HL-60 (cell line): ENCODE measurements at regions not wholly inside any gene's neighbourhood (a gene's known extent, or its start where the extent isn't known, plus 50 kb on each side); places are given as distances from the start of the nearest gene placed in this dataset.

Source experiments
- DNase-seq, 2 experiments: peaks; one replicate each; pipeline ENCODE4 v3.0.0-alpha.2; 2010 to 2020; ENCODE audit warnings: low read depth in 1 of 2, low spot score in 1 of 2
- H3K27ac ChIP-seq: fragments of 250-450 bp; sonication (Bioruptor Pico); replicated peaks from 2 replicates; pipeline ENCODE4 v1.5.1; 2020; ENCODE audit warnings: mild to moderate bottlenecking, moderate library complexity
- H3K27me3 ChIP-seq: fragments of 250-450 bp; sonication (Bioruptor Pico); 2 replicates; pipeline ENCODE4 v1.5.1; 2021; ENCODE audit warnings: mild to moderate bottlenecking, moderate library complexity; ENCODE audit not compliant: insufficient read depth, poor library complexity, severe bottlenecking
- H3K4me3 ChIP-seq: replicated peaks from 2 replicates; pipeline ENCODE4 v1.5.1; 2011; ENCODE audit warnings: mild to moderate bottlenecking, control low read depth, low read length; ENCODE audit not compliant: insufficient read depth
- GABPA ChIP-seq: IDR thresholded peaks from 2 replicates; pipeline ENCODE4 v1.6.1; 2012; ENCODE audit warnings: low read depth
- POLR2AphosphoS5 ChIP-seq: IDR thresholded peaks from 2 replicates; pipeline ENCODE4 v1.6.1; 2012; ENCODE audit warnings: low read depth
- SPI1 ChIP-seq: IDR thresholded peaks from 2 replicates; pipeline ENCODE4 v1.6.1; 2012; ENCODE audit warnings: low read depth, mild to moderate bottlenecking, borderline replicate concordance
- TF ChIP-seq, protein P1 (sequence below): IDR thresholded peaks from one replicate; pipeline ENCODE4 v1.5.1; 2011; ENCODE audit warnings: low read length, control low read depth, inconsistent platforms; ENCODE audit not compliant: insufficient read depth
- TF ChIP-seq, protein P2 (sequence below): IDR thresholded peaks from 2 replicates; pipeline ENCODE4 v1.6.1; 2012; ENCODE audit warnings: low read depth; ENCODE audit not compliant: insufficient replicate concordance

DNA sequence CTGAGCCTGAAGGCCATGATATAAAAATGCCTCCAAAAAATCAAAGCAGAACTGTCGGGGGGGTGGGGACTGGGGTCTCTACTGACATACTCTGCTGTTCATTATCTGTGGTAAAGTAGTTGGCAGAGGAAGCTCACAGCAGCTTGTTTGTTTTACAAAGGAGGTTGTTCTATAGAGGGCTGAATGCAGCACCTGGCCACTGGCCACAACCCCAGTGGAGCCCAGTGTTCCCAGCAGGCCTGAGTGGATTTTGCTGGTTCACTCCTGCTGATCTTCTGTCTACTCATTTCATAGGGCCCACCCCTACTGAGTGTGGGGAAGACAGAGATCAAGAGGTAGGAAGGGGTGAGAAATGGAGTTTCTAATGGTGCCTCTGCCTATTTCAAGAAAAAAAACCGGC is 125.5 kb downstream of the DIPK2A start:
- no peak overlapping the region for H3K4me3 ChIP-seq
- no peak overlapping the region for H3K27ac ChIP-seq
- H3K27me3 ChIP-seq = no peaks in the 10 kb centered on the region
- TF ChIP-seq, protein P1, sequence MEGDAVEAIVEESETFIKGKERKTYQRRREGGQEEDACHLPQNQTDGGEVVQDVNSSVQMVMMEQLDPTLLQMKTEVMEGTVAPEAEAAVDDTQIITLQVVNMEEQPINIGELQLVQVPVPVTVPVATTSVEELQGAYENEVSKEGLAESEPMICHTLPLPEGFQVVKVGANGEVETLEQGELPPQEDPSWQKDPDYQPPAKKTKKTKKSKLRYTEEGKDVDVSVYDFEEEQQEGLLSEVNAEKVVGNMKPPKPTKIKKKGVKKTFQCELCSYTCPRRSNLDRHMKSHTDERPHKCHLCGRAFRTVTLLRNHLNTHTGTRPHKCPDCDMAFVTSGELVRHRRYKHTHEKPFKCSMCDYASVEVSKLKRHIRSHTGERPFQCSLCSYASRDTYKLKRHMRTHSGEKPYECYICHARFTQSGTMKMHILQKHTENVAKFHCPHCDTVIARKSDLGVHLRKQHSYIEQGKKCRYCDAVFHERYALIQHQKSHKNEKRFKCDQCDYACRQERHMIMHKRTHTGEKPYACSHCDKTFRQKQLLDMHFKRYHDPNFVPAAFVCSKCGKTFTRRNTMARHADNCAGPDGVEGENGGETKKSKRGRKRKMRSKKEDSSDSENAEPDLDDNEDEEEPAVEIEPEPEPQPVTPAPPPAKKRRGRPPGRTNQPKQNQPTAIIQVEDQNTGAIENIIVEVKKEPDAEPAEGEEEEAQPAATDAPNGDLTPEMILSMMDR = no peak
- TF ChIP-seq, protein P2, sequence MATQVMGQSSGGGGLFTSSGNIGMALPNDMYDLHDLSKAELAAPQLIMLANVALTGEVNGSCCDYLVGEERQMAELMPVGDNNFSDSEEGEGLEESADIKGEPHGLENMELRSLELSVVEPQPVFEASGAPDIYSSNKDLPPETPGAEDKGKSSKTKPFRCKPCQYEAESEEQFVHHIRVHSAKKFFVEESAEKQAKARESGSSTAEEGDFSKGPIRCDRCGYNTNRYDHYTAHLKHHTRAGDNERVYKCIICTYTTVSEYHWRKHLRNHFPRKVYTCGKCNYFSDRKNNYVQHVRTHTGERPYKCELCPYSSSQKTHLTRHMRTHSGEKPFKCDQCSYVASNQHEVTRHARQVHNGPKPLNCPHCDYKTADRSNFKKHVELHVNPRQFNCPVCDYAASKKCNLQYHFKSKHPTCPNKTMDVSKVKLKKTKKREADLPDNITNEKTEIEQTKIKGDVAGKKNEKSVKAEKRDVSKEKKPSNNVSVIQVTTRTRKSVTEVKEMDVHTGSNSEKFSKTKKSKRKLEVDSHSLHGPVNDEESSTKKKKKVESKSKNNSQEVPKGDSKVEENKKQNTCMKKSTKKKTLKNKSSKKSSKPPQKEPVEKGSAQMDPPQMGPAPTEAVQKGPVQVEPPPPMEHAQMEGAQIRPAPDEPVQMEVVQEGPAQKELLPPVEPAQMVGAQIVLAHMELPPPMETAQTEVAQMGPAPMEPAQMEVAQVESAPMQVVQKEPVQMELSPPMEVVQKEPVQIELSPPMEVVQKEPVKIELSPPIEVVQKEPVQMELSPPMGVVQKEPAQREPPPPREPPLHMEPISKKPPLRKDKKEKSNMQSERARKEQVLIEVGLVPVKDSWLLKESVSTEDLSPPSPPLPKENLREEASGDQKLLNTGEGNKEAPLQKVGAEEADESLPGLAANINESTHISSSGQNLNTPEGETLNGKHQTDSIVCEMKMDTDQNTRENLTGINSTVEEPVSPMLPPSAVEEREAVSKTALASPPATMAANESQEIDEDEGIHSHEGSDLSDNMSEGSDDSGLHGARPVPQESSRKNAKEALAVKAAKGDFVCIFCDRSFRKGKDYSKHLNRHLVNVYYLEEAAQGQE = no peak
- TF ChIP-seq GABPA = no peak
- TF ChIP-seq POLR2AphosphoS5 = no peak
- TF ChIP-seq SPI1 = no peak
- DNase-seq = no peak

DNA sequence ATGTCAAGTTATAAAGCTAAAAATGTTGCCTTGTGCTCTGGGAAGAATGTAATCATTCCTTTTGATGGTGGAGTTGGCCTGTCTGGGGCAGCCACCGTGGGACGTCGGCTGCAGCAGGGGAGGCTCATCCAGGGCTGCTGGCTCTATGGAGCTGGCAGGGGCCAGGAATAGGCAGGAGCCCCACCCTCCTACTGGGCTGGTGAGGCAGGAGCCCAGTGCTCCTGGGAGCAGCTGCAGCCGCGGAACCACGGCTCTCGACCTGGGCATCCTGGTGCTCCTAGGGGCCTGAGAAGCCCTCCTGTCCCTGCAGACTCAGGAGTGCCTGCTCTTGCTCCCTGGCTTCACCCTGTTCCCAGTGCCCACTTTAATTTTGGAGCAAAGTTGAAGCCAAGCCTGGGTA is 127.1 kb downstream of the DIPK2A start:
- no peak for DNase-seq
- Histone ChIP-seq H3K27me3 (no peaks in the 10 kb centered on the region), H3K27ac (no peak overlapping the region), H3K4me3 (no peak overlapping the region)
- TF ChIP-seq GABPA (no peak), POLR2AphosphoS5 (no peak), SPI1 (no peak)
- TF ChIP-seq, protein P2 = no peak
- TF ChIP-seq, protein P1 = no peak

DNA sequence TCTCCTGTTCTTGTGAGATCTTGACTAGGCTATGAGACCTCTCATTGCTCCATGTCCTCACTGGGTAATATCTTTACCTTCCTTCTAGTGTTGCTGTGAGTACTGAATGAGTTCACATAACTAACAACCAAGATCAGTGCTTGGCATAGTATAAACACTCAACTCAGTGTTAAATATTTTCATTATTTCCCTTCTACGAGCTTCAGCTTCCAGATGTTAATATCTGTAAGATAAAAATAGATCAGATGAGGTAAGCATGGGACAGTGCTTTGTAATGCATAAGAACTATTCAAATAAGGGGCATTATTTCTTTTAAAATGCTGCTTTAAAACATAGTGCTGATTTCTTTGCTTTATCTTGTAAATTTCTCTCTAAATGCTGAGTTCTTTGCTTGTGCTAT is 130.8 kb downstream of the DIPK2A start:
- DNase-seq = no peak
- H3K27me3 ChIP-seq = no peaks in the 10 kb centered on the region
- no peak for TF ChIP-seq SPI1
- TF ChIP-seq, protein P2 = no peak
- TF ChIP-seq, protein P1 = no peak
- no peak for TF ChIP-seq GABPA
- no peak for TF ChIP-seq POLR2AphosphoS5
- H3K4me3 ChIP-seq = no peak overlapping the region
- H3K27ac ChIP-seq = no peak overlapping the region
